GM21737 (cell line): ENCODE measurements at regions not wholly inside any gene's neighbourhood (a gene's known extent, or its start where the extent isn't known, plus 50 kb on each side); places are given as distances from the start of the nearest gene placed in this dataset.

Experiments
- ATAC-seq: cut with Tn5 transposase; IDR thresholded peaks from one replicate; pipeline ENCODE4 v1.9.1; 2021; ENCODE audit warnings: mild to moderate bottlenecking, moderate library complexity; ENCODE audit not compliant: unreplicated experiment

- ATAC-seq: no peak
Observed at GRCh38 chr15:62528505-62528904, 363.4 kb upstream of the C2CD4B start.

GRCh38 chr15:62532367-62532766 is 367.3 kb upstream of the C2CD4B start:
- no peak for ATAC-seq

- no peak for ATAC-seq
Observed at GRCh38 chr15:62533687-62534086, 368.6 kb upstream of the C2CD4B start.

- ATAC-seq: no peak
Observed at GRCh38 chr15:62534996-62535395, 369.9 kb upstream of the C2CD4B start.

- no peak for ATAC-seq
Observed at GRCh38 chr15:62539236-62539635, 374.2 kb upstream of the C2CD4B start.

- no peak for ATAC-seq
Observed at GRCh38 chr15:62541250-62541649, 376.2 kb upstream of the C2CD4B start.

GRCh38 chr15:62541846-62542245 is 376.8 kb upstream of the C2CD4B start:
- no peak for ATAC-seq

GRCh38 chr15:62544446-62544845 is 379.4 kb upstream of the C2CD4B start:
- no peak for ATAC-seq

GRCh38 chr15:62545467-62546227 is 380.6 kb upstream of the C2CD4B start:
- ATAC-seq: no peak

GRCh38 chr15:62546628-62547027 is 381.5 kb upstream of the C2CD4B start:
- no peak for ATAC-seq

GRCh38 chr15:62547584-62547983 is 382.5 kb upstream of the C2CD4B start:
- ATAC-seq: no peak

GRCh38 chr15:62549345-62549970 is 384.4 kb upstream of the C2CD4B start:
- no peak for ATAC-seq

- ATAC-seq: no peak
Observed at GRCh38 chr15:62550106-62550505, 385.0 kb upstream of the C2CD4B start.

- ATAC-seq: no peak
Observed at GRCh38 chr15:62552444-62552843, 387.4 kb upstream of the C2CD4B start.

- no peak for ATAC-seq
Observed at GRCh38 chr15:62553911-62554563, 389.0 kb upstream of the C2CD4B start.

GRCh38 chr15:62558640-62559380 is 393.7 kb upstream of the C2CD4B start:
- ATAC-seq: no peak

- ATAC-seq: no peak
Observed at GRCh38 chr15:62559381-62559733, 394.3 kb upstream of the C2CD4B start.

GRCh38 chr15:62561059-62561519 is 396.0 kb upstream of the C2CD4B start:
- no peak for ATAC-seq

GRCh38 chr15:62561571-62561970 is 396.5 kb upstream of the C2CD4B start:
- no peak for ATAC-seq

GRCh38 chr15:62564886-62565633 is 400.0 kb upstream of the C2CD4B start:
- no peak for ATAC-seq

GRCh38 chr15:62565634-62566026 is 400.5 kb upstream of the C2CD4B start:
- ATAC-seq: no peak
